Stromal cell of bone marrow (primary cell): ENCODE measurements at regions not wholly inside any gene's neighbourhood (a gene's known extent, or its start where the extent isn't known, plus 50 kb on each side); places are given as distances from the start of the nearest gene placed in this dataset.
"Not testable (repeated sequence)": the region's sequence is repeated elsewhere in the genome, so short reads cannot be mapped to it uniquely, and the experiment has no call there.

Experiments
- DNase-seq: peaks from one replicate; pipeline ENCODE4 v3.0.0-alpha.2; 2012; ENCODE audit warnings: low read depth

DNA sequence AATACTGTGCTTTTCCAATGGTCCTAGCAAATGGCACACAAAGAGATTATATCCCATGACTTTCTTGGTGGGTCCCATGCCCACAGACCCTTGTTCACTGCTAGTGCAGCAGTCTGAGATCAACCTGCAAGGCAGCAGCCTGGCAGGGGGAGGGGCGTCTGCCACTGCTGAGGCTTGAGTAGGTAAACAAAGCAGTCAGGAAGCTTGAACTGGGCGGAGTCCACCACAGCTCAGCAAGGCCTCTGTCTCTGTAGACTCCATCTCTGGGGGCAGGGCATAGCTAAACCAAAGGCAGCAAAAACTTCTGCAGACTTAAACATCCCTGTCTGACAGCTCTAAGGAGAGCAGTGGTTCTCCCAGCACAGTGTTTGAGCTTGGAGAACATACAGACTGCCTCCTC, 82.9 kb downstream of the ZNF737 start:
- no peak for DNase-seq

DNA sequence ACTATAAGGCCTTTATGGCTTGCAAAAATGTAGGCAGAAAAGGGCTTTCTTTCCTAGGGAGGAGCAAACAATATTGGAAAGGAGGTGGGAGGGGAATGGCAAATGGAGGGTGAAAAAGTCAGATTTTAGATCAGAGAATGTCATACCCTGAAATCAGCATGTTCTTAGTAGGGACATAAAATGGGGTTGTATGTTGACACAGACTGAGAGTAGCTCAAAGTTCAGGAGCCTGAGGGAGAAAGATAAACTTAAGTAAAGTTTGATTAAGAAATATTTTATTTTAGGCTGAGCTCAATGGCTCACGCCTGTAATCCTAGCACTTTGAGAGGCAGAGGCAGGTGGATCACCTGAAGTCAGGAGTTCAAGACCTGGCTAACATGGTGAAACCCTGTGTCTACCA, 83.8 kb downstream of the ZNF737 start:
- DNase-seq: no peak

DNA sequence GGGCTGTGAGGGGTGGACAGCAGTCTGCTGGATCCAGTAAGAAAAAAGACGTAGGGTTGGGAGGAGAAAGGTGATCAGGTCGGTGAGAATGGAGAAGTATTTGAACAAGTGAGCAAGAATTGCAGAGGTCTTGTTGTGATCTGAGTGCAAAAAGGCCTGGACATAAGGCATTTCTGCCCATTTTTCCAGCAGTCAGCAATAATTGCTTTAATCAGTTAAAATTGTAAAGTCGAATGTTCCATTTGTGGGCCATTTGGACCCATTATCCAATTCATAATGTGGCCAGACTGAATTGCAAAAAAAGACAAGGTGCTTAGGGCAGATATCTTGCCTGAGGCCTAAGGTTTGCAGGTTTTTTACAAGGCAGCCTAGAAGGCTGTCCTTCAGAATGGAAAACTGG, 86.1 kb downstream of the ZNF737 start:
- DNase-seq: no peak

DNA sequence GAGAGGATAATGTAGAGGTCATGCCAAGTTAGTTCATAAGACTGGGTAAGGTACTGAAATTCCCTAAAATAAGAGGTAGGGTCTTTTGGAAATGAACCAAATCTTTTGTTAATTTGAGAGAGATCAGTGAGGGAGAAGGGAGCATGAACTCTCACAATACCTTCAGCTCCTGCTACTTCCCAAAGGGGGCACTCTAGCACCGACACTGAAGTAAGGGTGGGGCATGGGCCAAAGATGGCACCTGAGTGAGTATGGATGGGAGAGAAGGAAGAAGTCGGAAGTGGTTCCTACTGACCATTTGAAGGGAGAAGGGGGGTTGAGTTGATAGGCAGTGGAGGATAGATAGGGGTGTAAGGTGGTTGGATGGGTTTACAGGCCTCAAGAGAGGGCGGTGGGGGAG, 86.6 kb downstream of the ZNF737 start:
- no peak for DNase-seq

DNA sequence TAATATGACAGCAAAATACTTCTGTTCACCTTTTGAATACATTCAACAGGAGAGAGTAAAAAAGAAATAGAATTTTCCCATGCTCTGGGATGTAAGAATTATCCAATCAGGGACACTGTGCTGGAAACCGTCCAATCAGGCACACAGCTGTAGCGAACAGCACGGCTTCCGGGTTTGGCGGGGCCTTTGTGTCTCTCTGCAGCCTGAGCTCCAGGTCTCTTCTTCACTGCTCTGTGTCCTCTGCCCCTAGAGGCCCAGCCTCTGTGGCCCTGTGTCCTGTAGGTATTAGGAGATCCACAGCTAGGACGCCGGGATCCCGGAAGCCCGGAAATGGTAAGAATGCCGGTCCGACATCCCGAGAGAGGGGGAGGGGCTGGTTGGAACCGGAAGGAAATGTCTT, 92.7 kb downstream of the ZNF737 start:
- no peak for DNase-seq

DNA sequence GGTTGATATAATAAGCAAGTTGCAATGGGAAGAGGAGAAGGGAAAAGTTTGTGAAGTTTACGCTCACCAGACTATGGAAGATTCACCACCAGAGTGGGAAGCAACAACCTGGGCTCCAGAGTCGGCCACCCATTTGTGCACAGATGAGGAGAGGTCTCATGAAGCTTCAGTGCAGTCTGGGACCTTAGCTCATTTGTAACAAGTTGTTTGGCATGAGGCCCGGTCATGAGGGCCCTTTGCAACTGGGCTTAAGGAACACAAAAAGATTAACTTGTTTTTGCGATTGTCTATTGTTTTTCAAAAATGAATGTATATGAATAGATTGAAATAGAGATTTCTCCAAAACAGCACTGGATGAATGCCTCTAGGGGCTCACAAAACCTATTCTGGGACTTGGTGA, 94.2 kb downstream of the ZNF737 start:
- no peak for DNase-seq

DNA sequence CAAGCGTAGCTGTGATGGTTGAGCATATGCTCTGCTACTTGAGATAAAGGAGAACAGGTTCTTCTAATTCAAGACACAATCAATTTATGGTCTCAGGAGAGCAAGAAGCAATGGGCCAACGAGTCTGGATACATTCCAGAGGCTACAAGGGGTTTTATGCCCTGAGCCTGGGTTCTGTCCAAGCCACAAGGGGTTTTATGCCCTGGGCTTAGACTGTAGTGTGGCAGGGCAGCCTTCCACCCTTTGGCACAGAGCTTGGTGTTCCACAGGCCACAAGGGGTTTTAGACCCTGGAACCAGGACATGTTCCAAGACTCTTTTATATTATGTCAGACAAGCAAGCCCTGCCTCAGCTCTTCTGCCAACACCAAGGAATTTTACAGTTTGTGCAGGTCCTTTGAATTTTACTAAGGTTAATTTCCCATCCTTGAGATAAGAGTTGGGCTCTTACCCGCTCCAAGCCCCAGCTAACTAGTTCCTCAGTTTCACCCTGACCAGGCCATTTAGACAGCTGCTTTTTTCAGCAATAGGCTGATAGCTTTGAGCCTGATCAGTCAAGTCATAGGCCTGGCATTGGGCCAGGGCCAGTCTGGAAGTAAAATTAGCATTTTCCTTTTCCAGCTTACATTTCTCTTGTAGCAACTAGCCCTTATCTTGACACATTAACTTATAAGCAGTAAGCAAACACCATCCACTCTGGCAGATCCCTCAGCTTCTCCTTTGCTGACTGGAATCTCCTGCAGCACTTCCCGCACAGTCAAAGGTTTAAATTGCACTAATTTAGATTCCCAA, 95.0 kb downstream of the ZNF737 start:
- no peak for DNase-seq

DNA sequence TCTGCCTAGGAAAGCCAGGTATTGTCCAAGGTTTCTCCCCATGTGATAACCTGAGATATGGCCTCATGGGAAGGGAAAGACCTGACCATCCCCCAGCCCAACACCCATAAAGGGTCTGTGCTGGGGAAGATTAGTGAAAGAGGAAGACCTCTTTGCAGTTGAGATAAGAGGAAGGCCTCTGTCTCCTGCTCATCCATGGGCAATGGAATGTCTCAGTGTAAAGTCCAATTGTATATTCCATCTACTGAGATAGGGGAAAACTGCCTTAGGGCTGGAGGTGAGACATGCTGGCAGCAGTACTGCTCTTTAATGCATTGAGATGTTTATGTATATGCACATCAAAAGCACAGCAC, 99.0 kb downstream of the ZNF737 start:
- not testable (repeated sequence) for DNase-seq

DNA sequence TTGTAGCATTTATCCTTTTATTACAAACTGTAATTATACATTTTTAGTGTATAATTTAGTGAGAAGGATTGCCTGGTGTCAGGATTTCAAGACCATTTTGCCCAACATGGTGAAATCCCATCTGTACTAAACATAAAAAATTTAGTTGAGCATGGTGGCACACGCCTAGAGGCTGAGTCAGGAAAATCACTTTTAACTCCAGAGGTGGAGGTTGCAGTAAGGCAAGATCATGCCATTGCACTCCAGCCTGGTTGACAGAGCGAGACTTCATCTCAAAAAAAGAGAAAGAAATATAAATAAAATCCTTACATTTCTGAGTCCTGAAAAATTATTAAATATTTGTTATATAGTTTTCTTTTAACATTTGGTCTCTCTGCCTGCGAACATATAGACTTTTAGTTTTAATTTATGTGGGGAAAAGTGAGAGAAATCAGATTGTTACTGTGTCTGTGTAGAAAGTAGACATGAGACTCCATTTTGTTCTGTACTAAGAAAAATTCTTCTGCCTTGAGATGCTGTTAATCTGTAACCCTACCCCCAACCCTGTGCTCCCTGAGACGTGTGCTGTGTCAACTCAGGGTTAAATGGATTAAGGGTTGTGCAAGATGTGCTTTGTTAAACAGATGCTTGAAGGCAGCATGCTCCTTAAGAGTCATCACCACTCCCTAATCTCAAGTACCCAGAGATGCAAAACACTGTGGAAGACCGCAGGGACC, 99.5 kb downstream of the ZNF737 start:
- DNase-seq: not testable (repeated sequence)

DNA sequence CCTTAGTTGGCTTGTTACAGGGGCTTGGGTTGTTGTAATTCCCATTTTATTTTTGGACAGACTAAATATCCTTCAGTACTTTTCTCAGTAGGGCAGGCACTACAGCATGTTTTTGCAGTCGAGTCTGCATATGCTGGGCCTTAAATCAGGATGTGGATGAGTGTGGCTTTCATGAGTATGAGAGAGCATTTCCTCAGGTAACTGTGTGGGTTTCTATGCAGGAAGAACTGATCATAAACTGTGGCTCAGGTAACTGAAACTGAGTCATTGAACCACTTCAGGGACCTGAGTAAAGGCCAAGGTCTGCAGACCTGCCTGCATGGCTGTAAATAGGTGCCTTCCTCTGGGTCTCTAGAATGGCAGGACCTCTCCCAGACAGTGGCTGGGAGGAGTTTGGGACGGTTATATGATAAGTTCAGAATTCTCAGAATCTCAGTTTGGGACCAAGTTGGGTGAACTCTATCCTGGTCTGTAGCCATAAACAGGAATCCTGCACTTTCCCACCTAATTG, 112.1 kb downstream of the ZNF737 start:
- DNase-seq: no peak

DNA sequence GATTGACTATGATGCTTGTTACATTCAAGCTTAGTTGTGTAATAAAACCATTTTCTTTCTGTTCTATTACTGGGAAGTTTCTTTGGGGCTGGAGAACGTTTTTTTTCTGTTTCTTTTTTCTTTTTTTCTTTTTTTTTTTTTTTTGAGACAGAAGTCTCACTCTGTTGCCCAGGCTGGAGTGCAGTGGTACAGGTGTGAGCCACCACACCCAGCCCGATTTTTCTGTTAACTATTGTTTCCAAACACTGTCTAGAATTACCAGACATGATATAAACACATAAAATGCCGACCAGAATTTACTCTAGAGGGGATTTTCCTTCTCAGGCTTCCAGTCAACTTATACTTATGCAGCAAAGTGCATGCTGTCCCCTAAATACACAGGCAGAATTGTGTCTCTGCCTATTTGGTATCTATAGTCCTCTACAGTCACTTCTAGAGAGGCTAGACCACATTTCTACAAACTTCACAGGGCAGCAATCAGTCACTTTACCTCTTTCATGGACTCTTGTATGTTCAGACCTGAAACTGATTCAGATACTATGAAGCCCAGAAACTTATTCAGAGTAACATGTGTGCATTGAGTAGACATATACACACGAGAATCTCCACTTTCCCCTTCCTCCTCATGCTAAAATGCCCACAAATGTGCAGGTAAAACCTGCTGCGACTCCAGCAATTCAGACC, 121.2 kb downstream of the ZNF737 start:
- DNase-seq: no peak

DNA sequence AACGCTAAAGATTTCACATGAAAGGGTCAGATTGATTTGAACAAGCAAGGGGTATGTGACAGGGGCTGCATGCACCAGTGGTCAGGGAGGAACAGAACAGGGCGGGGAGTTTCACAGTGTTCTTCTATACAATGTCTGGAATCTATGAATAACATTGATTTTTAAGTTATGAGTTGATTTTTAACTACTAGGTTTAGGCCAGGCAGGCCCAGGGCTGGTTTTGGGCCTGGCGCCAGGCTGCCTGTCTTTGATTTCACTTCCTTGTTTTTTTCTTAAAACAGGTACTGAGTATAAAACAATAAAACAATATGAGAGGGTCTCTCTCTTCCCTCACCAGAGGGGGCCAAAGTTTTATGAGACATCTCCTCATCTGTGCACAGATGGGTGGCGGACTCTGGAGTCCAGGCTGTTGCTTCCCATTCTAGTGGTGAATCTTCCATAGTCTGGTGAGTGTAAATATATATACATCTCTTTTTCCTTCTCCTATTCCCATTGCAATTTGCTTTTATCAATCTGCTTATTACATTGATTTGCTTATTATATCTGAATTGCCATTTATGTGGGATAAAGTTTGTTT, 133.2 kb downstream of the ZNF737 start:
- DNase-seq: not testable (repeated sequence)

DNA sequence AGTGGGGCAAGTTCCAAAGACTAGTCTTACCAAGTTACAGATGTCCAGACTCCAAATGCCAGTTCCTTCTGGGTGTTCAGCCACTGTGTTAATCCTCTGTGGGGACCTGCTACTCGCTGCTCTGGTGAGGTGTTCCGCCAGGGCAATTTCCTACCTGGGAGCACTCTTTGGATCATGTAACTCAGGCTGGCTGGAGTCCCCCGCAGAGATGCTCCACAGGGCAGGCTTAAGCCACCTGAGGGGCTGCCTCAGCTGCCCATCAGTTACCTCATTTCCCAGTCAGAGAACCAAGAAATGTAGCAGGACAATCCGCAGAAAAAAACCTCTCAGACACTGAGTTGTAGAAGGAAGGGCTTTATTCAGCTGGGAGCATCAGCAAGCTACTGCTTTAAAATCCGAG, 133.8 kb downstream of the ZNF737 start:
- DNase-seq: no peak

DNA sequence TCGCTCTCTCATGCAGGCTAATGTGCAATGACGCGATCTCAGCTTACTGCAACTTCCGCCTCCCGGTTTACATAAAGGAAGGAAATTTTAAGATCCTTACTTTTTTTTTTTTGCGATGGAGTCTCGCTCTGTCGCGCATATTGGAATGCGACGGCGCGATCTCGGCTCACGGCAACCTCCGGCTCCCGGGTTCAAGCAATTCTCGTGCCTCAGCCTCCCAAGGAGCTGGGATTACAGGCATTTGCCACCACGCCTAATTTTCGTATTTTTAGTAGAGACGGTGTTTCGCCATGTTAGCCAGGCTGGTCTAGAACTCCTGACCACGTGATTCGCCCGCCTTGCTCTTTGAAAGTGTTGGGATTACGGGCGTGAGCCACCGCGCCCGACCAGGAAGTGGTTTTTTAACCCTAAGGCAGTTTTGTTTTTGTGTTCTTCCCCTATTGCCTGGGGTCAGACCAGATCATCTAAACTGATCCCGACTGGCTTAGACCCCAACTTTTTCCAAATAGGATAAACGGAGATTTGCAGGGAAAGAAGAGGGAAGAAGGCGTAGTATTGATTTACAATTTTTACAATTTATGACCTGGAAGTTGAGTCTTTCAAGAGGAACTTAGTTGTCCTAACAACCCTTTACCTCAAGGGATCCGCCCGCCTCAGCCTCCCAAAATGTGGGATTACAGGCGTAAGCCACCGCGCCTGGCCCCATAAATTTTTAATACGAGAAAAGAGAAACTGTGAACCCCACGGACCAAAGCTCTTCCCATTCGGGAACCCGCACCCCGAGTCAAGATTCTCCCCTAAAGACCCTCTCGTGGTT, 142.0 kb downstream of the ZNF737 start:
- peak; percentile 54 for DNase-seq

DNA sequence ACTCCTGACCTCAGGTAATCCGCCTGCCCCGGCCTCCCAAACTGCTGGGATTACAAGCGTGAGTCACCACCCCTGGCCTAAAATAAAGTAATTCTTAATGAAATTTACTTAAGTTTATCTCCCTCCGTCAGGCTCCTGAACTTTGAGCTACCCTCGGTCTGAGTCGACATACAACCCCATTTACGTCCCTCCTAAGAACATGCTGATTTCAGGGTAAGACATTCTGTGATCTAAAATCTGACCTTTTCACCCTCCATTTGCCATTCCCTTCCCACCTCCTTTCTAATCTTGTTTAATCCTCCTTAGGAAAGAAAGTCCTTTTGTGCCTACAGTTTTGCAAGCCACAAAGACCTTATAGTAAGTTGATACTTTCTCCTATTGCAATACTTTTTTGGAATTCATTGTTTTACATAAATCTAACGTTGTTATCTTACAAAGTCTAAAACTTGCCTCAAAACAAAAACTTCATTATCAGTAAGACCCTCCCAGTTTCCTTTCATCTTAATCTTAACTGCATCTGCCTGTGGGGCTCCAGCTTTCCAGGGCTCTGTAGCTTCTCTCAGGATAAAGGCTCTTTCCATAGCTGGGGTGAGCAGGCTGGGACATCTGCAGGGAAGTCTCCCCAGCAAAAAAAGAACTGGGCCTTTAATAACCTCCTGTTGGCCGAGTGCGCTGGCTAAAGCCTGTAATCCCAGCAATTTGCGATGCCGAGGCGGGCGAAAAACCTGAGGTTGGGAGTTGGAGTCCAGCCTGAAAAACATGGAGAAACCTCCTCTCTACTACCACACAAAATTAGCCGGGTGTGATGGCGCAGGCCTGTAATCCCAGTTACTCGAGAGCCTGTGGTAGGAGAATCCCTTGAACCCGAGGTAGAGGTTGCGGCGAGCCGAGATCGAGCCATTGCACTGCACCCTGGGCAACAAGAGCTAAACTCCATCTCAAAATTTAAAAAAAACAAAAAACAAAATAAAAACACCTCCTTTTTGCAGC, 143.1 kb downstream of the ZNF737 start:
- DNase-seq: peak; percentile 0

DNA sequence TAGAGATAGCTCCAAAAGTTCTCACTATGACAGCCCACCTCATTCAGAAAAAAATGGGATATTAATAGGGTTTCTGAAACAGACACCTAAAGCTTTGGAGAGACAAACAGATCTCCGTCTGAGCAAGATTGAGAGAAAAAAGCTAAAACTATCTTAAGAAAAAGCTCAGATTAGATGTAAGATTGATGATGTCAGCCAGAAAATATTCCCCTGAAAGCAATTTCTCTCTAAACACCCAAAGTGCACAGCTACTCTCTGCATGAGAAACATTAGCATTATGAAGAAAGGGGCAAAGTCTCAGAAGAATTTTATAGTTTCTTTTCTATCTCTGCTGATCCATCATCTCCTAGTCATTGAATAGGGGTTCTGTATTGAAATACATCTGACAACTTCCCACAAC, 148.9 kb downstream of the ZNF737 start:
- no peak for DNase-seq

DNA sequence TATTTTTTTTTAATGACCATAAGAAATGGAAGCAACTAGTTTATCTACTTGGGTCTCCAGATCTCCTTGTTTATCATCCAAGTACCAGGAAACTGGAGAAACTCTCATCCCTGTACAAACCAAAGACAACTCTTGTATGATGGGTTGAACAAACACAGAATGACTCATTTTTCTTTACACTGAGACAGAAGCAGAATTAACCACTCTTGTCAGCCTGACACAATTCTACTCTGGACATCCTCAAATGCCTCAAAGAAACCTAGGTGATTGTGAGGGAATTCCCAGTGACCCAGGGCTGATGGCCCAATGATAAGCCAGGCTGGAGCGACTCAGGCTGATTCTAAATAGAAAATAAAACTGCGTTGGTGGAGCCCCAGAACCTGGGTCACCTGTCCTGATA, 151.5 kb downstream of the ZNF737 start:
- DNase-seq: no peak

DNA sequence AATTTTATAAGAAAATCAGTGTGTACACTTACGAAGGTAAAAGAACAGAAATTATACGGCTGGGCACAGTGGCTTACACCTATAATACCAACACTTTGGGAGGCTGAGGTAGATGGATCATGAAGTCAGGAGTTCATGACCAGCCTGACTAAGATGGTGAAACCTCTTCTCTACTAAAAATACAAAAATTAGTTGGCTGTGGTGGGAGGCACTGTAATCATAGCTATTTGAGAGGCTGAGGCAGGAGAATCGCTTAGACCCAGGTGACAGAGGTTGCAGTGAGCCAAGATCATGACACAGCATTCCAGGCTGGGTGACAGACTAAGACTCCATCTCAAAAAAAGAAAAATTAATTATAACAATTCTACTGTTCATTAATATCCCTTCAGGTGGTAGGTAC, 151.9 kb downstream of the ZNF737 start:
- DNase-seq: no peak

DNA sequence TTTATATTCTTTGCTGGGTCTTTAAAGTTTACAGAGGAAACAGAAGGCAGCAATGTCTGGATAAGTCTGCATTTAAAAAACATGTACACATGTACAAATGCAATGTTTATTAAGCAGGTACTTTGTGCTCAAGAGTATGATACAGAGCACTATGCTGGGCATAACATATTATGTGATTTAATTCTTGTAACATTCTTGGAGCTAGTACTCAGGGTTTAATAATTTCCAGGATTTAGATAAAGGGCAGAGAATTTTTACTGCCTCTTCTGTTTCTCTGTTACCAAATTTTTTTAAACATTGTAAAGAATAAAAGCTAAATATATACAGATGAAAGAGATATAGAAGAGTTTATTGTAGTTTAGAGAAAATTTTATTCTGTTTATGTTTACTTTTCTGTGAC, 152.7 kb downstream of the ZNF737 start:
- no peak for DNase-seq

DNA sequence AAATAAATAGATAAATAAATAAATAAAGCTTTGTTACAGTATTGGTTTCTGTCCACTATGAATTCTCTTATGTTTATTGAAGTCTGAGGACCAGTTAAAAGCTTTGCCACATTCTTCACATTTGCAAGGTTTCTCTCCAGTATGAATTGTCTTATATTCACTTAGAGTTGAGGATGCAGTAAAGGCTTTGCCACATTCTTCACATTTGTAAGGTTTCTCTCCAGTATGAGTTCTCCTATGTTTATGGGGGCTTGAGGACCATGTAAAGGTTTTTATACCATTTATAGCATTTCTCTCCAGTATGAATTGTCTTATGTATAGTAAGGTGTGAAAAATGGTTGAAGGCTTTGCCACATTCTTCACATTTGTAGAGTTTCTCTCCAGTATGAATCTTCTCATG, 168.3 kb downstream of the ZNF737 start:
- DNase-seq: no peak
